ENCODE measurements at regions not wholly inside any gene's neighbourhood (a gene's known extent, or its start where the extent isn't known, plus 50 kb on each side); places are given as distances from the start of the nearest gene placed in this dataset.

- Histone ChIP-seq H3K27me3 (ENCODE audit: insufficient read depth, low read length) (no peaks in the 10 kb centered on the region), H2AFZ (ENCODE audit: low read length) (no peak overlapping the region), H3K4me2 (ENCODE audit: low read length) (no peak overlapping the region), H3K9me3 (ENCODE audit: low read length) (no peaks in the 10 kb centered on the region), H3K27ac (ENCODE audit: low read depth, low read length, poor library complexity, severe bottlenecking) (no peak overlapping the region), H3K9me2 (ENCODE audit: low read depth, low read length) (no peaks in the 10 kb centered on the region), H3K79me2 (ENCODE audit: insufficient read depth, low read length) (no peaks in the 10 kb centered on the region), H3K4me1 (ENCODE audit: insufficient read depth, low read length, severe bottlenecking) (no peaks in the 10 kb centered on the region), H3K9ac (ENCODE audit: low read length) (no peak overlapping the region), H4K20me1 (ENCODE audit: insufficient read depth, low read length) (no peaks in the 10 kb centered on the region), H3F3A (ENCODE audit: insufficient read depth, low read length) (no peaks in the 10 kb centered on the region), H3K4me3 (ENCODE audit: low read depth, low read length, poor library complexity, severe bottlenecking) (no peak overlapping the region), H3K36me3 (ENCODE audit: insufficient read depth, low read length) (no peaks in the 10 kb centered on the region)
- TF ChIP-seq EZH2 (IDR thresholded peaks at IDR 0.05; ENCODE audit: borderline replicate concordance, low read length): no peak
- TF ChIP-seq CTCF (IDR thresholded peaks at IDR 0.05; ENCODE audit: low read length): no peak
Observed at GRCh38 chr1:189627427-189627826, 850.2 kb downstream of the BRINP3 start.

GRCh38 chr1:189628857-189629256 lies 848.8 kb downstream of the BRINP3 start:
- no peaks in the 10 kb centered on the region for H3K9me3 ChIP-seq (ENCODE audit: low read length)
- no peaks in the 10 kb centered on the region for H4K20me1 ChIP-seq (ENCODE audit: insufficient read depth, low read length)
- no peaks in the 10 kb centered on the region for H3K9me2 ChIP-seq (ENCODE audit: low read depth, low read length)
- H3K9ac ChIP-seq (ENCODE audit: low read length): no peak overlapping the region
- no peaks in the 10 kb centered on the region for H3K79me2 ChIP-seq (ENCODE audit: insufficient read depth, low read length)
- no peaks in the 10 kb centered on the region for H3K4me1 ChIP-seq (ENCODE audit: insufficient read depth, low read length, severe bottlenecking)
- H3K4me2 ChIP-seq (ENCODE audit: low read length): no peak overlapping the region
- H3F3A ChIP-seq (ENCODE audit: insufficient read depth, low read length): no peaks in the 10 kb centered on the region
- H3K4me3 ChIP-seq (ENCODE audit: low read depth, low read length, poor library complexity, severe bottlenecking): no peak overlapping the region
- TF ChIP-seq EZH2 (IDR thresholded peaks at IDR 0.05; ENCODE audit: borderline replicate concordance, low read length) (no peak), CTCF (IDR thresholded peaks at IDR 0.05; ENCODE audit: low read length) (no peak)
- no peak overlapping the region for H2AFZ ChIP-seq (ENCODE audit: low read length)
- no peaks in the 10 kb centered on the region for H3K36me3 ChIP-seq (ENCODE audit: insufficient read depth, low read length)
- H3K27me3 ChIP-seq (ENCODE audit: insufficient read depth, low read length): no peaks in the 10 kb centered on the region
- H3K27ac ChIP-seq (ENCODE audit: low read depth, low read length, poor library complexity, severe bottlenecking): no peak overlapping the region

- Histone ChIP-seq H3K9me2 (ENCODE audit: low read depth, low read length) (no peaks in the 10 kb centered on the region), H3K9ac (ENCODE audit: low read length) (no peak overlapping the region), H3K27ac (ENCODE audit: low read depth, low read length, poor library complexity, severe bottlenecking) (no peak overlapping the region), H3K4me3 (ENCODE audit: low read depth, low read length, poor library complexity, severe bottlenecking) (no peak overlapping the region), H3K36me3 (ENCODE audit: insufficient read depth, low read length) (no peaks in the 10 kb centered on the region), H3K4me2 (ENCODE audit: low read length) (no peak overlapping the region), H3K79me2 (ENCODE audit: insufficient read depth, low read length) (no peaks in the 10 kb centered on the region), H3K4me1 (ENCODE audit: insufficient read depth, low read length, severe bottlenecking) (no peaks in the 10 kb centered on the region), H3K9me3 (ENCODE audit: low read length) (no peaks in the 10 kb centered on the region), H4K20me1 (ENCODE audit: insufficient read depth, low read length) (no peaks in the 10 kb centered on the region), H2AFZ (ENCODE audit: low read length) (no peak overlapping the region), H3F3A (ENCODE audit: insufficient read depth, low read length) (no peaks in the 10 kb centered on the region), H3K27me3 (ENCODE audit: insufficient read depth, low read length) (no peaks in the 10 kb centered on the region)
- TF ChIP-seq EZH2 (IDR thresholded peaks at IDR 0.05; ENCODE audit: borderline replicate concordance, low read length) (no peak), CTCF (IDR thresholded peaks at IDR 0.05; ENCODE audit: low read length) (no peak)
Observed at GRCh38 chr1:189633658-189634057, 844.0 kb downstream of the BRINP3 start.
